B cell (primary cell): ENCODE measurements at regions not wholly inside any gene's neighbourhood (a gene's known extent, or its start where the extent isn't known, plus 50 kb on each side); places are given as distances from the start of the nearest gene placed in this dataset.

Source experiments
- ATAC-seq: fragments of 200-7000 bp; cut with Tn5 transposase; one replicate; pipeline ENCODE4 v1.10.0; 2021; ENCODE audit warnings: low read depth, mild to moderate bottlenecking, moderate number of reproducible peaks, moderate library complexity
- CTCF ChIA-PET: fragments of 350-600 bp; sonication (Branson Sonifier 250); formaldehyde crosslinking; loops from one replicate; lab custom pipeline; 2021; ENCODE audit warnings: antibody characterized with exemption, inconsistent platforms; lab: Charles Lee
- POLR2A ChIA-PET: fragments of 350-600 bp; sonication (Branson Sonifier 250); formaldehyde crosslinking; loops from one replicate; lab custom pipeline; 2021; ENCODE audit warnings: antibody characterized with exemption; lab: Charles Lee
- DNase-seq: peaks from one replicate; pipeline ENCODE4 v3.0.0; 2013
- H2AFZ ChIP-seq: 2 replicates; pipeline ENCODE4 v1.6.1; 2012; ENCODE audit warnings: mild to moderate bottlenecking, low read depth, low read length; ENCODE audit not compliant: insufficient read depth, poor library complexity, severe bottlenecking
- H3K27ac ChIP-seq, 2 donors: 1 replicate in 1 of 2; 2 replicates in 1 of 2; pipeline ENCODE4 v1.5.1; 2012 to 2013; ENCODE audit warnings: low read length in 2 of 2, mild to moderate bottlenecking in 2 of 2, moderate library complexity in 1 of 2
- H3K27me3 ChIP-seq, 4 experiments: fragments of 200-600 bp in 1 of 4; sonication (generic) in 1 of 4; replicated peaks in 1 of 4; 1 replicate in 2 of 4; 2 replicates in 2 of 4; pipeline versions ENCODE4 v1.6.1 to v1.7.0; 2013 to 2016; ENCODE audit warnings: low read length in 3 of 4, mild to moderate bottlenecking in 2 of 4, mixed read lengths in 1 of 4, moderate library complexity in 1 of 4; ENCODE audit not compliant: insufficient read depth in 4 of 4, control insufficient read depth in 3 of 4; ENCODE audit errors: control extremely low read depth in 1 of 4
- H3K36me3 ChIP-seq, 2 experiments: replicated peaks in 1 of 2; 1 replicate in 1 of 2; 2 replicates in 1 of 2; pipeline versions ENCODE4 v1.6.1 to v1.7.1; 2013; ENCODE audit warnings: low read length in 1 of 2; ENCODE audit not compliant: insufficient read depth in 2 of 2, control insufficient read depth in 1 of 2; ENCODE audit errors: control extremely low read depth in 1 of 2, extremely low read depth in 1 of 2
- H3K4me1 ChIP-seq, 2 donors: fragments of 200-600 bp in 1 of 2; sonication (generic) in 1 of 2; 1 replicate in 1 of 2; 2 replicates in 1 of 2; pipeline versions ENCODE4 v1.5.1 to v1.6.1; 2013 to 2017; ENCODE audit warnings: low read length in 2 of 2; ENCODE audit not compliant: control insufficient read depth in 2 of 2, insufficient read depth in 2 of 2
- H3K4me2 ChIP-seq: replicated peaks from 2 replicates; pipeline ENCODE3; 2012; ENCODE audit warnings: mild to moderate bottlenecking, low read depth, low read length; ENCODE audit not compliant: poor library complexity, severe bottlenecking
- H3K4me3 ChIP-seq, 5 experiments: fragments of 200-600 bp in 1 of 5; sonication (generic) in 1 of 5; 1 replicate in 3 of 5; 2 replicates in 2 of 5; pipeline versions ENCODE4 v1.5.1 to v1.7.0; 2011 to 2016; ENCODE audit warnings: low read length in 4 of 5, mild to moderate bottlenecking in 4 of 5, low read depth in 2 of 5, control low read depth in 1 of 5, moderate library complexity in 1 of 5; ENCODE audit not compliant: insufficient read depth in 1 of 5; ENCODE audit errors: control extremely low read depth in 1 of 5, extremely low read depth in 1 of 5
- H3K79me2 ChIP-seq: fragments of 200-600 bp; sonication (generic); one replicate; pipeline ENCODE4 v1.6.0; 2016; ENCODE audit warnings: low read length; ENCODE audit not compliant: control insufficient read depth, insufficient read depth
- H3K9ac ChIP-seq: fragments of 200-600 bp; sonication (generic); 2 replicates; pipeline ENCODE4 v1.6.1; 2017; ENCODE audit warnings: mild to moderate bottlenecking, low read length, moderate library complexity
- H3K9me3 ChIP-seq, 3 donors: one replicate each; pipeline versions ENCODE4 v1.6.1 to v1.7.1; 2013; ENCODE audit warnings: low read length in 2 of 3; ENCODE audit not compliant: control insufficient read depth in 2 of 3, insufficient read depth in 1 of 3; ENCODE audit errors: control extremely low read depth in 1 of 3
- H4K20me1 ChIP-seq: 2 replicates; pipeline ENCODE4 v1.6.0; 2012; ENCODE audit warnings: mild to moderate bottlenecking, low read length; ENCODE audit not compliant: insufficient read depth, control insufficient read depth, poor library complexity, severe bottlenecking
- H3K27ac Mint-ChIP-seq: one replicate; pipeline ENCODE4 v1.8.0; 2021; ENCODE audit warnings: mixed read lengths
- H3K27me3 Mint-ChIP-seq: one replicate; pipeline ENCODE4 v1.8.0; 2021; ENCODE audit warnings: mixed read lengths
- H3K4me1 Mint-ChIP-seq: one replicate; pipeline ENCODE4 v1.8.0; 2021; ENCODE audit warnings: mixed read lengths
- H3K4me3 Mint-ChIP-seq: one replicate; pipeline ENCODE4 v1.8.0; 2021; ENCODE audit warnings: mixed read lengths
- H3K9me3 Mint-ChIP-seq: one replicate; pipeline ENCODE4 v1.8.0; 2022; ENCODE audit warnings: mixed read lengths; ENCODE audit not compliant: insufficient read depth
- CTCF ChIP-seq: fragments of 200-600 bp; IDR thresholded peaks from one replicate; pipeline ENCODE4 v1.8.0; 2022; ENCODE audit warnings: antibody characterized with exemption, mild to moderate bottlenecking
- EZH2 ChIP-seq: IDR thresholded peaks from 2 replicates; pipeline ENCODE4 v1.6.1; 2012; ENCODE audit warnings: borderline replicate concordance, low read depth, mild to moderate bottlenecking, moderate library complexity, low read length; ENCODE audit not compliant: insufficient read depth, poor library complexity, severe bottlenecking
- WGBS: methylation state at CpG from one replicate; pipeline ENCODE4 v1.1.5; 2013; ENCODE audit warnings: missing lambda C conversion rate; ENCODE audit not compliant: insufficient coverage; 5-methylcytosine and 5-hydroxymethylcytosine counted together
- intact Hi-C: fragments of 100-400 bp; cut with micrococcal nuclease; formaldehyde crosslinking; loops from one replicate; pipeline ENCODE4 v1.10.0; 2022

- Histone ChIP-seq H3K9ac (no peak overlapping the region), H3K4me1 (no peaks in the 10 kb centered on the region), H3K36me3 (no peaks in the 10 kb centered on the region), H2AFZ (no peak overlapping the region), H3K9me3 (peaks cover 0 to 3% (median 0%) of the 10 kb centered on the region in 3 donors), H4K20me1 (no peaks in the 10 kb centered on the region), H3K4me2 (no peak overlapping the region), H3K4me3 (no peak overlapping the region), H3K79me2 (no peaks in the 10 kb centered on the region), H3K27ac (no peak overlapping the region), H3K27me3 (peaks cover 0 to 3% (median 0%) of the 10 kb centered on the region in 4 experiments)
- CTCF ChIA-PET = no interaction called here
- DNase-seq (no peak), ATAC-seq (no peak)
- no peaks in the 10 kb centered on the region for H3K27me3 Mint-ChIP-seq
- H3K4me3 Mint-ChIP-seq = no peak overlapping the region
- H3K27ac Mint-ChIP-seq = no peak overlapping the region
- POLR2A ChIA-PET = no interaction called here
- WGBS = 86% methylated on average over 2 of the region's 2 CpGs
- no peaks in the 10 kb centered on the region for H3K4me1 Mint-ChIP-seq
- intact Hi-C loops = no loop called here
- H3K9me3 Mint-ChIP-seq = no peaks in the 10 kb centered on the region
- TF ChIP-seq CTCF (no peak), EZH2 (no peak)
Measured at GRCh38 chr1:194104247-194104844, 917.9 kb upstream of the B3GALT2 start.

GRCh38 chr1:194103516-194104246 is 917.3 kb upstream of the B3GALT2 start:
- H2AFZ ChIP-seq = no peak overlapping the region
- H4K20me1 ChIP-seq = no peaks in the 10 kb centered on the region
- no peak for TF ChIP-seq CTCF
- TF ChIP-seq EZH2 = no peak
- H3K27me3 ChIP-seq = peaks cover 0 to 3% (median 0%) of the 10 kb centered on the region in 4 experiments
- 50% methylated on average over 1 of the region's 2 CpGs for WGBS
- H3K9me3 ChIP-seq = peaks cover 0 to 3% (median 0%) of the 10 kb centered on the region in 3 donors
- H3K36me3 ChIP-seq = no peaks in the 10 kb centered on the region
- Mint-ChIP-seq H3K4me1 (no peaks in the 10 kb centered on the region), H3K4me3 (no peak overlapping the region), H3K9me3 (no peaks in the 10 kb centered on the region), H3K27me3 (no peaks in the 10 kb centered on the region), H3K27ac (no peak overlapping the region)
- no peak overlapping the region for H3K9ac ChIP-seq
- H3K4me1 ChIP-seq = no peaks in the 10 kb centered on the region
- H3K79me2 ChIP-seq = no peaks in the 10 kb centered on the region
- DNase-seq (no peak), ATAC-seq (no peak)
- intact Hi-C loops = loop anchor here (2.0 kb wide), 1 partner anchor 191 kb away; no protein-coding TSS in a partner anchor
- H3K4me3 ChIP-seq = no peak overlapping the region
- H3K27ac ChIP-seq = no peak overlapping the region
- ChIA-PET CTCF (interaction anchor here (0.5 to 0.9 kb wide), 2 partner anchors 191 to 976 kb away, joined by 3 read pairs; no protein-coding TSS in a partner anchor), POLR2A (no interaction called here)
- H3K4me2 ChIP-seq = no peak overlapping the region
